Uterus (tissue), 3 donors: ENCODE measurements at regions not wholly inside any gene's neighbourhood (a gene's known extent, or its start where the extent isn't known, plus 50 kb on each side); places are given as distances from the start of the nearest gene placed in this dataset.
A peak's percentile ranks its signal among the peaks of the same experiment; 100 is the strongest.

ENCODE experiments used
- DNase-seq, 2 donors: peaks; one replicate each; pipeline ENCODE4 v3.0.0-alpha.2; 2019 to 2020
- H3K27ac ChIP-seq, 2 donors: fragments of 200-600 bp; sonication (generic); 1 replicate in 1 of 2; 2 replicates in 1 of 2; pipeline ENCODE4 v1.5.1; 2016 to 2018
- H3K27me3 ChIP-seq, 2 donors: fragments of 200-600 bp; sonication (generic); one replicate each; pipeline ENCODE4 v1.5.1; 2018 to 2019; ENCODE audit warnings: control low read depth in 1 of 2
- H3K36me3 ChIP-seq, 2 donors: fragments of 200-600 bp; sonication (generic); one replicate each; pipeline ENCODE4 v1.5.1; 2019; ENCODE audit warnings: control low read depth in 1 of 2
- H3K4me1 ChIP-seq, 2 donors: fragments of 200-600 bp; sonication (generic); one replicate each; pipeline ENCODE4 v1.5.1; 2018 to 2019; ENCODE audit warnings: control low read depth in 1 of 2
- H3K4me3 ChIP-seq, 2 donors: fragments of 200-600 bp; sonication (generic); 1 replicate in 1 of 2; 2 replicates in 1 of 2; pipeline ENCODE4 v1.5.1; 2018 to 2019; ENCODE audit warnings: mild to moderate bottlenecking in 1 of 2
- H3K9me3 ChIP-seq, 2 donors: fragments of 200-600 bp; sonication (generic); one replicate each; pipeline ENCODE4 v1.5.1; 2019; ENCODE audit warnings: control low read depth in 1 of 2
- POLR2A ChIP-seq, 2 donors: fragments of 450-650 bp; IDR thresholded peaks; one replicate each; pipeline ENCODE4 v1.6.1; 2016; ENCODE audit warnings: antibody characterized with exemption in 2 of 2, mild to moderate bottlenecking in 1 of 2, moderate library complexity in 1 of 2
- intact Hi-C: fragments of 100-400 bp; cut with DNase I; formaldehyde crosslinking; loops from one replicate; pipeline ENCODE4 v1.15.1; 2023; ENCODE audit warnings: low total_unique reads
- TF ChIP-seq, protein P1 (sequence below), 4 experiments: fragments of 200-600 bp in 2 of 4; fragments of 450-650 bp in 2 of 4; sonication (generic) in 2 of 4; IDR thresholded peaks; one replicate each; pipeline ENCODE4 v1.5.1; 2016 to 2019; ENCODE audit warnings: antibody characterized with exemption in 4 of 4, mild to moderate bottlenecking in 2 of 4, moderate library complexity in 1 of 4
- donor health status: DM: yes; HTN: yes; CAD: no.

DNA sequence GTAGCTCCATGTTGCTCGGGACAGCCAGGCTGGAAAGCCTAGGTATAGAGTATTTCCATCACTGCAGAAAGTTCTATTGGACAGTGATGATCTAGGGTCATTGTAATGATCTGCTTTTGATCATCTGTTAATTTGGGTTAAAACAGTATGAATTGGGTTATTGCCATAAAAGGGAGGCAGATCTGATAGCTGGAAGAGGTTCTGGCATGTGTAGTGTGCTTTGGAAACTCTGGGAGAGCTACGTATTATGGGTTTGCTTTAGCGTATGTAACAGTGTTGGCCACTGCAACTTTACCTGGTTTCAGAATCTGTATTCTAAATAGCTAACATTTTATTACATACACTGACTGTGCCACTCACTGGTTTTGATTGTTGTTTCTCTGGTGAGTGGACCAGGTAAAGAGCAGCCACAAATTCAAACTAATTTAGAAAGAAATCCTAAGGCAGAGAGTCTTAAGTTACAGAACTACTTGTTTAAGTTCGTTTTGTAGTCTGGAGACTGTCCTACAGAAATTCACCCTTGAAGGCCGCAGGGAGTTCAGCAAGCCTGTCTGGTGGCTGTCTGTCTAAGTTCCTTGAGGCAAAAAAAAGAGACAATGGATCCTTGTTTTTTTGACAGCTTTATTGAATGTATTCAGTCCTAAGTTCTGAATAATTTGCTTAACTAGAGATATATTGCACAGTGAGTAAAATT, 300.3 kb downstream of the PRL start:
- intact Hi-C loops = no loop called here

DNA sequence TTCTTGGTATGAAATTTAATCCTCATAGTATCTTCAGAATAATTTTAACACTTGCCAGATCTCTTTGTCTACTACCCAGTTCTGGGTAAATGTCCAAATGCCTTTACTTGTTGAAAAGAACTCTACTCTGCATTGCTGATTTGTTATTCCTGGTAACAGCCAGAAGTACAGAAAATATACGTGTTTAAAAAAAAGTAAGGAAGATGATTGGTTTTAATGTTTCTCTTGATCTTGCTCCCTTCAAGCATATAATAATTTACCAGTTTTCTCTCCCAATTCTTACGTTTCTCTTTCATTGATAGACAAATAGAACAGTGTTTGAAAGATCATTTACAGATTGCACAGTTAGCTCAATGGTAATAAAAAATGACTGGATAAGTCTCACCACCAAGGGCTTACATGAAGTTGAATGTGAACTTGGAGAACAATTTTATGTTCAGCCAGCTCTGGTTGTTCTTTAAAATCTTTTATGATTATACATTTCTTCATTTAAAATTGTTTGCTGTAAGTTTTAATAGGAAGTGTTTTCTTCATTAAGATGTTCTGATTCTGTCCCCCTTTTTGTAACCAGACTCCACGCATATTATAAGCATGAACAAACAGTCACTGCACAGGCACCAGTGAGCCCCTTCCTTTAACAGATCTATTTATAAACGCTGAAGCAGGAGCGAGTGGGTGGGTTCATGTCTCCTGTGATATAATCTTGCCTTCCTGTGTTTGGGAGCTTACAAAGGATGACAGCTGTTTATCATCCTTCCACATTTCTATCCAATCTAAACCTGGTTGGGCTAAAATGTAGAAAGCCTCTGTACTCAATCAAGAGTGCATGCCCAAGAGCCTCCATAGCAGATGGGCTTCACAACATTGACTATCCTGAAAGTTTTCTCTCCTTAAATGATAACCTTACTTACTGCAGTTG, 299.5 kb downstream of the PRL start:
- Histone ChIP-seq H3K27me3 (no peaks in the 10 kb centered on the region), H3K36me3 (no peaks in the 10 kb centered on the region), H3K9me3 (no peaks in the 10 kb centered on the region), H3K27ac (peak overlapping the region in 1 of 2 donors; percentile 30), H3K4me3 (no peak overlapping the region), H3K4me1 (peaks cover 0 to 7% of the 10 kb centered on the region in 2 donors)
- intact Hi-C loops = no loop called here
- TF ChIP-seq, protein P1, sequence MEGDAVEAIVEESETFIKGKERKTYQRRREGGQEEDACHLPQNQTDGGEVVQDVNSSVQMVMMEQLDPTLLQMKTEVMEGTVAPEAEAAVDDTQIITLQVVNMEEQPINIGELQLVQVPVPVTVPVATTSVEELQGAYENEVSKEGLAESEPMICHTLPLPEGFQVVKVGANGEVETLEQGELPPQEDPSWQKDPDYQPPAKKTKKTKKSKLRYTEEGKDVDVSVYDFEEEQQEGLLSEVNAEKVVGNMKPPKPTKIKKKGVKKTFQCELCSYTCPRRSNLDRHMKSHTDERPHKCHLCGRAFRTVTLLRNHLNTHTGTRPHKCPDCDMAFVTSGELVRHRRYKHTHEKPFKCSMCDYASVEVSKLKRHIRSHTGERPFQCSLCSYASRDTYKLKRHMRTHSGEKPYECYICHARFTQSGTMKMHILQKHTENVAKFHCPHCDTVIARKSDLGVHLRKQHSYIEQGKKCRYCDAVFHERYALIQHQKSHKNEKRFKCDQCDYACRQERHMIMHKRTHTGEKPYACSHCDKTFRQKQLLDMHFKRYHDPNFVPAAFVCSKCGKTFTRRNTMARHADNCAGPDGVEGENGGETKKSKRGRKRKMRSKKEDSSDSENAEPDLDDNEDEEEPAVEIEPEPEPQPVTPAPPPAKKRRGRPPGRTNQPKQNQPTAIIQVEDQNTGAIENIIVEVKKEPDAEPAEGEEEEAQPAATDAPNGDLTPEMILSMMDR (IDR thresholded peaks at IDR 0.05) = no peak
- no peak for TF ChIP-seq POLR2A (IDR thresholded peaks at IDR 0.05)
- no peak for DNase-seq

More for the DNA sequence above, 300.3 kb downstream of the PRL start:
- H3K27me3 ChIP-seq = no peaks in the 10 kb centered on the region
- peak overlapping the region in 1 of 2 donors; percentile 30 for H3K27ac ChIP-seq
- TF ChIP-seq, protein P1 (IDR thresholded peaks at IDR 0.05) = no peak
- no peak for TF ChIP-seq POLR2A (IDR thresholded peaks at IDR 0.05)
- no peak for DNase-seq
- H3K4me1 ChIP-seq = peaks cover 0 to 7% of the 10 kb centered on the region in 2 donors
- H3K9me3 ChIP-seq = no peaks in the 10 kb centered on the region
- H3K4me3 ChIP-seq = no peak overlapping the region
- no peaks in the 10 kb centered on the region for H3K36me3 ChIP-seq

DNA sequence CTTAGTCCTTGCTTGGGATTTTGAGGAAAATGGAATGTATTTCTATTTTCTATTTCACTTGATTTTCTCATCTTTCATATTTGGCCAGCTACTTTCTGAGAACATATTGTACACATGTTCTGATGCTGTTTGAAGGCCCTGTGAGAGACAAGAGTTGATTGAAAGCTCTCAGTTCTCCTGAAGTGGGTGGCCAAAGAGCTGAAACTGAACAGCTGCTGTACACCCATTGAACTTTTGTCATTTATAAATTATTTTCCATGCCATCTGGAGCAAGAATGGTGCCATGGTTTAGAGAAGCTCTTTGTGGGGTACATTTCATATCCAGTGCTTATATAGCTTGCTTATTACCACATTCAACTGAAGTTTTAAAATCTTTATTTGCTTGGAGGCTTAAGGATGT, 298.3 kb downstream of the PRL start:
- Histone ChIP-seq H3K27ac (peak overlapping the region; percentile 24 to 29), H3K4me3 (no peak overlapping the region), H3K36me3 (no peaks in the 10 kb centered on the region), H3K27me3 (no peaks in the 10 kb centered on the region), H3K4me1 (peaks cover 0 to 7% of the 10 kb centered on the region in 2 donors), H3K9me3 (no peaks in the 10 kb centered on the region)
- intact Hi-C loops = no loop called here
- TF ChIP-seq, protein P1 (IDR thresholded peaks at IDR 0.05) = no peak
- no peak for TF ChIP-seq POLR2A (IDR thresholded peaks at IDR 0.05)
- DNase-seq = no peak

DNA sequence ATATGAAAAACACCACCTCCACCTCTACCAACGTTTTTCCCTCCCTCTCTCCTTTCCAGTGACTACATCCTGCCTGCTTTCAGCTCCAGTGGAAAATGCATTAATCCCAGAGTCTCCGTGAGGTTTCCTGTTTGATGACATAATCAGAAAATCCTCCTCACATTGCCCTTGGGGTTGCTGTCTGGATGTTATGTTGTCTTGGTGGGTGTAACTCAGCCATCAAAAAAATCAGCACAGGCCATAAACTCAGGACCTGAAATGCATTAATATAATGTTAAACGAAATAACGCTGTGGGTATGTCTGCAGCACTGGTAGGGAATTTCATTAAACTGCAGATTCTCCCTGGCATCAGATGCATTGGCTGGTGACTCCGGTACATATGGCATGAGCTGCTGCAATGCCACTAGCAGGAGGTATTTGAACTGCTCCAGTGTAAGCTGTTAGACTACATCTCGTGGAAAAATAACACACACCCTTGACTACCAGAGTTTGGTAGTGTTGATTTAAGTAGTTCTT, 297.8 kb downstream of the PRL start:
- H3K27ac ChIP-seq = peak overlapping the region; percentile 24 to 29
- H3K27me3 ChIP-seq = no peaks in the 10 kb centered on the region
- H3K4me1 ChIP-seq = peaks cover 0 to 7% of the 10 kb centered on the region in 2 donors
- no peak overlapping the region for H3K4me3 ChIP-seq
- DNase-seq = no peak
- H3K9me3 ChIP-seq = no peaks in the 10 kb centered on the region
- no peak for TF ChIP-seq POLR2A (IDR thresholded peaks at IDR 0.05)
- TF ChIP-seq, protein P1 (IDR thresholded peaks at IDR 0.05) = no peak
- H3K36me3 ChIP-seq = no peaks in the 10 kb centered on the region
- intact Hi-C loops = no loop called here
